ENCODE measurements at regions not wholly inside any gene's neighbourhood (a gene's known extent, or its start where the extent isn't known, plus 50 kb on each side); places are given as distances from the start of the nearest gene placed in this dataset.

GRCh38 chr1:212233321-212233720 lies 51.9 kb upstream of the PPP2R5A start:
- no peak for TF ChIP-seq ZNF331 (CRISPR knock-in tag; IDR thresholded peaks at IDR 0.05; ENCODE audit: low read depth)
- TF ChIP-seq CREB1 (CRISPR knock-in tag; IDR thresholded peaks at IDR 0.05; ENCODE audit: low read depth): no peak
- TF ChIP-seq CTCF (conservative IDR thresholded peaks at IDR 0.05; ENCODE audit: low read depth in 2 of 2): no peak
- no peak for TF ChIP-seq POLR2AphosphoS5 (IDR thresholded peaks at IDR 0.05; ENCODE audit: low read depth)
- TF ChIP-seq REST (IDR thresholded peaks at IDR 0.05; ENCODE audit: unreplicated experiment): no peak
- no peak for TF ChIP-seq EZH2 (IDR thresholded peaks at IDR 0.05; ENCODE audit: low read depth, unreplicated experiment)
- no peak for TF ChIP-seq EZH2phosphoT487 (IDR thresholded peaks at IDR 0.05; ENCODE audit: unreplicated experiment)
